Renal cortex interstitium (tissue), 11 donors: ENCODE measurements at regions not wholly inside any gene's neighbourhood (a gene's known extent, or its start where the extent isn't known, plus 50 kb on each side); places are given as distances from the start of the nearest gene placed in this dataset.

ENCODE experiments used
- DNase-seq, 11 donors: peaks; one replicate each; pipeline ENCODE4 v3.0.0-alpha.2; 2013; ENCODE audit warnings: low read depth in 9 of 11, low spot score in 4 of 11; ENCODE audit errors: extremely low read depth in 1 of 11

- no peak for DNase-seq
Observed at GRCh38 chr5:91217859-91218258, 165.3 kb downstream of the ARRDC3 start.

- no peak for DNase-seq
Observed at GRCh38 chr5:91214571-91214970, 168.5 kb downstream of the ARRDC3 start.
